Spleen (tissue), 11 donors: ENCODE measurements at regions not wholly inside any gene's neighbourhood (a gene's known extent, or its start where the extent isn't known, plus 50 kb on each side); places are given as distances from the start of the nearest gene placed in this dataset.

Experiments used
- DNase-seq: peaks from one replicate; pipeline ENCODE4 v3.0.0-alpha.2; 2020
- H3K27ac ChIP-seq, 8 donors: fragments of 200-600 bp; sonication (generic) in 7 of 8; 1 replicate in 4 of 8; 2 replicates in 4 of 8; pipeline versions ENCODE4 v1.5.0 to v1.8.0; 2016 to 2021; ENCODE audit warnings: inconsistent platforms in 4 of 8, mild to moderate bottlenecking in 4 of 8, moderate library complexity in 1 of 8
- H3K27me3 ChIP-seq, 7 donors: fragments of 200-600 bp; sonication (generic) in 6 of 7; replicated peaks in 1 of 7; 1 replicate in 4 of 7; 2 replicates in 3 of 7; pipeline versions ENCODE4 v1.5.0 to v1.8.0; 2016 to 2021; ENCODE audit warnings: inconsistent platforms in 3 of 7, mild to moderate bottlenecking in 1 of 7
- H3K36me3 ChIP-seq, 6 donors: fragments of 200-600 bp; sonication (generic) in 5 of 6; 1 replicate in 4 of 6; 2 replicates in 2 of 6; pipeline versions ENCODE4 v1.5.0 to v1.8.0; 2016 to 2021; ENCODE audit warnings: inconsistent platforms in 2 of 6
- H3K4me1 ChIP-seq, 6 donors: fragments of 200-600 bp; sonication (generic) in 5 of 6; 1 replicate in 3 of 6; 2 replicates in 3 of 6; pipeline versions ENCODE4 v1.5.0 to v1.8.0; 2016 to 2021; ENCODE audit warnings: inconsistent platforms in 3 of 6
- H3K4me3 ChIP-seq, 8 donors: fragments of 200-600 bp; sonication (generic) in 7 of 8; 1 replicate in 4 of 8; 2 replicates in 4 of 8; pipeline versions ENCODE4 v1.5.0 to v1.8.0; 2016 to 2021; ENCODE audit warnings: inconsistent platforms in 4 of 8, mild to moderate bottlenecking in 4 of 8, moderate library complexity in 2 of 8
- H3K9me3 ChIP-seq, 8 donors: fragments of 200-600 bp; sonication (generic) in 7 of 8; 1 replicate in 4 of 8; 2 replicates in 4 of 8; pipeline versions ENCODE4 v1.5.0 to v1.8.0; 2016 to 2021; ENCODE audit warnings: inconsistent platforms in 4 of 8
- CTCF ChIP-seq, 11 experiments: fragments of 200-600 bp in 7 of 11; fragments of 450-650 bp in 4 of 11; sonication (generic) in 4 of 11; IDR thresholded peaks in 8 of 11; conservative IDR thresholded peaks in 3 of 11; 1 replicate in 7 of 11; 2 replicates in 4 of 11; pipeline versions ENCODE4 v1.4.0 to v1.8.0; 2016 to 2021; ENCODE audit warnings: antibody characterized with exemption in 11 of 11, inconsistent platforms in 4 of 11, mild to moderate bottlenecking in 1 of 11
- POLR2A ChIP-seq, 3 donors: fragments of 450-650 bp; IDR thresholded peaks; one replicate each; pipeline ENCODE4 v1.5.1; 2017; ENCODE audit warnings: antibody characterized with exemption in 3 of 3, mild to moderate bottlenecking in 1 of 3
- POLR2AphosphoS5 ChIP-seq, 3 donors: sonication (generic); formaldehyde crosslinking; IDR thresholded peaks; one replicate each; pipeline ENCODE4 v1.5.1; 2017; ENCODE audit warnings: antibody characterized with exemption in 3 of 3
- WGBS, 5 donors: extraction: QIAGEN DNeasy Blood & Tissue Kit in 3 of 5; methylation state at CpG; one replicate each; pipeline versions ENCODE4 v1.1.5 to v1.1.7; 2013 to 2018; 5-methylcytosine and 5-hydroxymethylcytosine counted together
- intact Hi-C: fragments of 100-400 bp; cut with DNase I; formaldehyde crosslinking; loops from one replicate; pipeline ENCODE4 v1.15.0; 2023; ENCODE audit warnings: low total_unique reads
- donor health status: healthy with polysubstance abuse.
- donor health status: DM: no; HTN: no; CAD: no; lungs with moderate emphysema.
- donor health status: DM: no; HTN: no; CAD: no.
- donor health status: Bipolar disorder and iron deficiency.
- donor health status: healthy.
- donor health status: DM: no; HTN: no; CAD: no.
- donor health status: DM: yes; HTN: yes; CAD: no.

- H3K4me3 ChIP-seq = no peak overlapping the region
- WGBS, 5 donors = 65 to 85% (median 75%) methylated on average over 6 of the region's 6 CpGs
- TF ChIP-seq POLR2A (IDR thresholded peaks at IDR 0.05) (no peak), POLR2AphosphoS5 (IDR thresholded peaks at IDR 0.05) (no peak), CTCF (IDR thresholded peaks at IDR 0.05 in 8 of 11, conservative IDR thresholded peaks at IDR 0.05 in 3 of 11) (no peak)
- H3K4me1 ChIP-seq = no peaks in the 10 kb centered on the region
- intact Hi-C loops = no loop called here
- H3K36me3 ChIP-seq = no peaks in the 10 kb centered on the region
- no peak for DNase-seq
- H3K9me3 ChIP-seq = peaks cover 0 to 4% (median 0%) of the 10 kb centered on the region in 8 donors
- peaks cover 0 to 9% (median 0%) of the 10 kb centered on the region in 7 donors for H3K27me3 ChIP-seq
- no peak overlapping the region for H3K27ac ChIP-seq
These were observed 208.3 kb upstream of the N4BP1 start for GRCh38 chr16:48818257-48818656.

GRCh38 chr16:48817032-48817431 lies 207.1 kb upstream of the N4BP1 start:
- intact Hi-C loops = no loop called here
- DNase-seq = no peak
- WGBS, 5 donors = 77 to 93% (median 84%) methylated on average over 5 to 7 of the region's 7 CpGs
- TF ChIP-seq CTCF (IDR thresholded peaks at IDR 0.05 in 8 of 11, conservative IDR thresholded peaks at IDR 0.05 in 3 of 11) (no peak), POLR2A (IDR thresholded peaks at IDR 0.05) (no peak), POLR2AphosphoS5 (IDR thresholded peaks at IDR 0.05) (no peak)
- H3K4me1 ChIP-seq = no peaks in the 10 kb centered on the region
- no peaks in the 10 kb centered on the region for H3K36me3 ChIP-seq
- no peak overlapping the region for H3K4me3 ChIP-seq
- peaks cover 0 to 4% (median 0%) of the 10 kb centered on the region in 8 donors for H3K9me3 ChIP-seq
- H3K27me3 ChIP-seq = peaks cover 0 to 19% (median 0%) of the 10 kb centered on the region in 7 donors
- no peak overlapping the region for H3K27ac ChIP-seq

GRCh38 chr16:48816393-48816792 lies 206.4 kb upstream of the N4BP1 start:
- Histone ChIP-seq H3K27me3 (peaks cover 0 to 25% (median 3%) of the 10 kb centered on the region in 7 donors), H3K9me3 (peaks cover 0 to 4% (median 0%) of the 10 kb centered on the region in 8 donors), H3K4me1 (no peaks in the 10 kb centered on the region), H3K4me3 (no peak overlapping the region), H3K27ac (no peak overlapping the region), H3K36me3 (no peaks in the 10 kb centered on the region)
- no peak for TF ChIP-seq POLR2A (IDR thresholded peaks at IDR 0.05)
- no peak for TF ChIP-seq POLR2AphosphoS5 (IDR thresholded peaks at IDR 0.05)
- no peak for TF ChIP-seq CTCF (IDR thresholded peaks at IDR 0.05 in 8 of 11, conservative IDR thresholded peaks at IDR 0.05 in 3 of 11)
- DNase-seq = no peak
- intact Hi-C loops = no loop called here

GRCh38 chr16:48814994-48815393 lies 205.0 kb upstream of the N4BP1 start:
- no peak for DNase-seq
- H3K27me3 ChIP-seq = peaks cover 0 to 39% (median 15%) of the 10 kb centered on the region in 7 donors
- H3K36me3 ChIP-seq = no peaks in the 10 kb centered on the region
- peaks cover 0 to 11% (median 4%) of the 10 kb centered on the region in 6 donors for H3K4me1 ChIP-seq
- no peak for TF ChIP-seq POLR2A (IDR thresholded peaks at IDR 0.05)
- TF ChIP-seq POLR2AphosphoS5 (IDR thresholded peaks at IDR 0.05) = no peak
- TF ChIP-seq CTCF (IDR thresholded peaks at IDR 0.05 in 8 of 11, conservative IDR thresholded peaks at IDR 0.05 in 3 of 11) = no peak
- no peak overlapping the region for H3K4me3 ChIP-seq
- H3K27ac ChIP-seq = no peak overlapping the region
- 49 to 73% (median 60%) methylated on average over 8 of the region's 8 CpGs for WGBS, 5 donors
- intact Hi-C loops = no loop called here
- H3K9me3 ChIP-seq = peaks cover 0 to 16% (median 0%) of the 10 kb centered on the region in 8 donors
